Trophoblast cell (in vitro differentiated cells and primary cell): ENCODE measurements at regions not wholly inside any gene's neighbourhood (a gene's known extent, or its start where the extent isn't known, plus 50 kb on each side); places are given as distances from the start of the nearest gene placed in this dataset.
A peak's percentile ranks its signal among the peaks of the same experiment; 100 is the strongest.
"Not testable (repeated sequence)": the region's sequence is repeated elsewhere in the genome, so short reads cannot be mapped to it uniquely, and the experiment has no call there.

Source experiments
- DNase-seq, 2 donors: peaks; one replicate each; pipeline ENCODE4 v3.0.0-alpha.2; 2016
- H2AFZ ChIP-seq: 2 replicates; pipeline ENCODE4 v1.6.1; 2013; ENCODE audit warnings: low read length, moderate library complexity, mild to moderate bottlenecking; ENCODE audit not compliant: insufficient read depth, poor library complexity
- H2AK5ac ChIP-seq: 2 replicates; pipeline ENCODE4 v1.6.1; 2013; ENCODE audit warnings: mild to moderate bottlenecking, low read length
- H2BK120ac ChIP-seq: 2 replicates; pipeline ENCODE4 v1.6.1; 2013; ENCODE audit warnings: low read length, mild to moderate bottlenecking, moderate library complexity; ENCODE audit not compliant: insufficient read depth, poor library complexity
- H2BK12ac ChIP-seq: 2 replicates; pipeline ENCODE4 v1.6.1; 2013; ENCODE audit warnings: mild to moderate bottlenecking, low read length, moderate library complexity
- H2BK5ac ChIP-seq: 2 replicates; pipeline ENCODE4 v1.6.1; 2013; ENCODE audit warnings: low read length, low read depth, moderate library complexity, mild to moderate bottlenecking; ENCODE audit not compliant: poor library complexity
- H3K14ac ChIP-seq: 2 replicates; pipeline ENCODE4 v1.6.1; 2013; ENCODE audit warnings: mild to moderate bottlenecking, low read length
- H3K18ac ChIP-seq: 2 replicates; pipeline ENCODE4 v1.6.1; 2013; ENCODE audit warnings: mild to moderate bottlenecking, low read length
- H3K23ac ChIP-seq: 2 replicates; pipeline ENCODE4 v1.6.1; 2013; ENCODE audit warnings: low read length
- H3K27ac ChIP-seq: 2 replicates; pipeline ENCODE4 v1.5.1; 2013; ENCODE audit warnings: low read depth, mild to moderate bottlenecking, inconsistent platforms, low read length, moderate library complexity
- H3K27me3 ChIP-seq: 2 replicates; pipeline ENCODE4 v1.6.1; 2013; ENCODE audit warnings: inconsistent platforms, mild to moderate bottlenecking, low read length, moderate library complexity; ENCODE audit not compliant: insufficient read depth
- H3K36me3 ChIP-seq, 2 experiments: 1 replicate in 1 of 2; 2 replicates in 1 of 2; pipeline ENCODE4 v1.6.1; 2013; ENCODE audit warnings: low read length in 2 of 2, mild to moderate bottlenecking in 2 of 2, moderate library complexity in 1 of 2; ENCODE audit not compliant: insufficient read depth in 2 of 2, control insufficient read depth in 1 of 2
- H3K4ac ChIP-seq: 2 replicates; pipeline ENCODE4 v1.6.1; 2013; ENCODE audit warnings: low read depth, mild to moderate bottlenecking, low read length, moderate library complexity
- H3K4me1 ChIP-seq, 2 experiments: 1 replicate in 1 of 2; 2 replicates in 1 of 2; pipeline ENCODE4 v1.6.1; 2013; ENCODE audit warnings: low read length in 2 of 2, mild to moderate bottlenecking in 2 of 2, moderate library complexity in 1 of 2; ENCODE audit not compliant: insufficient read depth in 2 of 2, control insufficient read depth in 1 of 2
- H3K4me2 ChIP-seq: 2 replicates; pipeline ENCODE4 v1.6.1; 2013; ENCODE audit warnings: inconsistent platforms, mild to moderate bottlenecking, low read length, moderate library complexity
- H3K4me3 ChIP-seq: 2 replicates; pipeline ENCODE4 v1.5.1; 2013; ENCODE audit warnings: mild to moderate bottlenecking, low read depth, low read length, inconsistent platforms
- H3K79me1 ChIP-seq: one replicate; pipeline ENCODE4 v1.6.1; 2013; ENCODE audit warnings: low read length
- H3K79me2 ChIP-seq: 2 replicates; pipeline ENCODE4 v1.6.1; 2013; ENCODE audit warnings: low read length, mild to moderate bottlenecking; ENCODE audit not compliant: control insufficient read depth, insufficient read depth, poor library complexity
- H3K9ac ChIP-seq: 2 replicates; pipeline ENCODE4 v1.6.1; 2013; ENCODE audit warnings: mild to moderate bottlenecking, low read length
- H3K9me3 ChIP-seq: 2 replicates; pipeline ENCODE4 v1.6.1; 2013; ENCODE audit warnings: low read depth, mild to moderate bottlenecking, control low read depth, inconsistent platforms, low read length; ENCODE audit not compliant: insufficient read depth
- H4K12ac ChIP-seq: 2 replicates; pipeline ENCODE4 v1.6.1; 2013; ENCODE audit warnings: low read depth, mild to moderate bottlenecking, low read length, moderate library complexity
- H4K8ac ChIP-seq: 2 replicates; pipeline ENCODE4 v1.6.1; 2013; ENCODE audit warnings: low read depth, mild to moderate bottlenecking, low read length, moderate library complexity
- H4K91ac ChIP-seq: one replicate; pipeline ENCODE4 v1.6.1; 2013; ENCODE audit warnings: low read depth, mild to moderate bottlenecking, low read length, moderate library complexity
- WGBS: extraction: QIAGEN DNeasy Blood & Tissue Kit; methylation state at CpG from one replicate; pipeline ENCODE4 v1.1.7; 2013; ENCODE audit warnings: missing lambda C conversion rate; ENCODE audit not compliant: insufficient read length, insufficient coverage; ENCODE audit errors: extremely low coverage; 5-methylcytosine and 5-hydroxymethylcytosine counted together

DNA sequence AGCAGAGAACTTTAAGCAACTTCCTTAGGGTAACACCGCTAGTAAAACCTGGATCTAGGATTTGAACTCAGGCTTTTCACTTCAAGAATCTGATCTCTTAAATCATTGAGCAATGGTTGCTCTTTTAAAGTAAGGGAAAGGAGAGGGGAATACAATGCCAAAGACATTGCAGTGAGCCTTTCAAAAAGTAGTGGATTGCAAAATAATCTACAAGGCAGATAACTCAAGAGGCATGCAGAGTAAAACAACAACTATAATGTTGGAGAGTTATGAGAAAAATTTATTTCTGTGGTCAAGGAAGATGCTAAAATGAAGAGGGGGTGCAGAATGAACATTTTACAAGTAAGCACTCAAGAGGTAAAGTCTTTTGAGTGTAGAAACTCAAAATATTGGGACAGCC is 432.6 kb downstream of the C12orf50 start:
- Histone ChIP-seq H3K27ac (no peak overlapping the region), H3K36me3 (no peaks in the 10 kb centered on the region), H3K4ac (no peak overlapping the region), H3K4me3 (no peak overlapping the region), H2BK12ac (no peak overlapping the region), H3K14ac (no peak overlapping the region), H3K79me1 (no peaks in the 10 kb centered on the region), H2AFZ (no peak overlapping the region), H4K91ac (no peak overlapping the region), H3K4me1 (no peaks in the 10 kb centered on the region), H3K18ac (no peak overlapping the region), H3K27me3 (no peaks in the 10 kb centered on the region), H3K23ac (no peak overlapping the region), H2BK120ac (no peak overlapping the region), H3K9me3 (no peaks in the 10 kb centered on the region), H3K9ac (no peak overlapping the region), H2BK5ac (no peak overlapping the region), H3K4me2 (no peak overlapping the region), H2AK5ac (no peak overlapping the region), H3K79me2 (no peaks in the 10 kb centered on the region), H4K8ac (no peak overlapping the region), H4K12ac (no peak overlapping the region)
- peak in 1 of 2 donors; percentile 9 for DNase-seq
- WGBS = no CpG with 5 or more reads among the region's 1 CpG

- H2AK5ac ChIP-seq = no peak overlapping the region
- H3K27me3 ChIP-seq = no peaks in the 10 kb centered on the region
- no peak overlapping the region for H3K9ac ChIP-seq
- H3K27ac ChIP-seq = no peak overlapping the region
- H3K4ac ChIP-seq = no peak overlapping the region
- no peak overlapping the region for H3K14ac ChIP-seq
- no peaks in the 10 kb centered on the region for H3K9me3 ChIP-seq
- H3K4me3 ChIP-seq = no peak overlapping the region
- H3K36me3 ChIP-seq = no peaks in the 10 kb centered on the region
- H3K79me1 ChIP-seq = no peaks in the 10 kb centered on the region
- no peak overlapping the region for H3K23ac ChIP-seq
- no peak overlapping the region for H3K18ac ChIP-seq
- DNase-seq = peak; percentile 2 to 60
- no CpG with 5 or more reads among the region's 5 CpGs for WGBS
- H2BK120ac ChIP-seq = no peak overlapping the region
- no peak overlapping the region for H2AFZ ChIP-seq
- no peak overlapping the region for H4K12ac ChIP-seq
- H3K4me2 ChIP-seq = no peak overlapping the region
- H3K79me2 ChIP-seq = no peaks in the 10 kb centered on the region
- H4K91ac ChIP-seq = no peak overlapping the region
- no peak overlapping the region for H4K8ac ChIP-seq
- H2BK5ac ChIP-seq = no peak overlapping the region
- no peak overlapping the region for H2BK12ac ChIP-seq
- no peaks in the 10 kb centered on the region for H3K4me1 ChIP-seq
Observed at GRCh38 chr12:87596134-87596533, 433.1 kb downstream of the C12orf50 start.

DNA sequence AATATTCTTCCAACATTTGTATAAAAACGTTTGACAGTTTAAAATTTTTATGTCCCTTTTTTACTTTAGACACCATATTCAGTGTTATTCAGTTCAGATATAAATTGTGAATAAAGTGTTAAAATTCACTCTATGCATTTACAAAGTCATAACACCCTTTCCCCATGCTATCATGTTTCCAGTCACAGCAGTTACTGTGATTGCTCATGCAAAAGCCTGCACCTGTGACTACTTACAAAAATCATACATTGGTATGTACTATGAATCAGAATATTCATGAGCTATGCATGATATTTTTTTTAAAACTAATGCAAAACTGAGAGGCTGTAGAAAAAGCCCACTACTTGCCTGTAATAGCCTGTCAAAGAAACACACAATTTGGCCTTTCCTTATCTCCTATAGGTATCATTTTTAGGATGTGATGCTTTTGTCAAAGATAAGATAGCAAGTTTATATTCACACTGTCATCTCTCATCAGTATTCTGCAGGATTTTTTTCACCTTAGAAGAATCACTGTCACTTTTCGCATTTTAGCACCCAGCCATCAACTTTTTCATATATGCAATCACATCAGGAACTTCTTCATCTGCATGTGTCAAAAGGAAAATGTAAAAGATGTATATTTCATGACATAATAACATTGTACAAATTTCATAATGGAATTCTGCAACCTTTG is 443.2 kb downstream of the C12orf50 start:
- H3K18ac ChIP-seq = no peak overlapping the region
- no peaks in the 10 kb centered on the region for H3K27me3 ChIP-seq
- no peak overlapping the region for H2BK5ac ChIP-seq
- H4K91ac ChIP-seq = no peak overlapping the region
- no CpG with 5 or more reads among the region's 2 CpGs for WGBS
- H3K23ac ChIP-seq = no peak overlapping the region
- no peak overlapping the region for H3K4ac ChIP-seq
- no peaks in the 10 kb centered on the region for H3K79me2 ChIP-seq
- H3K4me1 ChIP-seq = no peaks in the 10 kb centered on the region
- H4K8ac ChIP-seq = no peak overlapping the region
- H3K27ac ChIP-seq = no peak overlapping the region
- no peak overlapping the region for H2BK12ac ChIP-seq
- no peak overlapping the region for H3K4me2 ChIP-seq
- H3K79me1 ChIP-seq = no peaks in the 10 kb centered on the region
- no peak overlapping the region for H2BK120ac ChIP-seq
- no peak overlapping the region for H3K9ac ChIP-seq
- no peak overlapping the region for H3K14ac ChIP-seq
- no peak overlapping the region for H4K12ac ChIP-seq
- H3K36me3 ChIP-seq = no peaks in the 10 kb centered on the region
- H2AFZ ChIP-seq = no peak overlapping the region
- no peak overlapping the region for H3K4me3 ChIP-seq
- no peak overlapping the region for H2AK5ac ChIP-seq
- no peaks in the 10 kb centered on the region for H3K9me3 ChIP-seq
- DNase-seq = no peak

DNA sequence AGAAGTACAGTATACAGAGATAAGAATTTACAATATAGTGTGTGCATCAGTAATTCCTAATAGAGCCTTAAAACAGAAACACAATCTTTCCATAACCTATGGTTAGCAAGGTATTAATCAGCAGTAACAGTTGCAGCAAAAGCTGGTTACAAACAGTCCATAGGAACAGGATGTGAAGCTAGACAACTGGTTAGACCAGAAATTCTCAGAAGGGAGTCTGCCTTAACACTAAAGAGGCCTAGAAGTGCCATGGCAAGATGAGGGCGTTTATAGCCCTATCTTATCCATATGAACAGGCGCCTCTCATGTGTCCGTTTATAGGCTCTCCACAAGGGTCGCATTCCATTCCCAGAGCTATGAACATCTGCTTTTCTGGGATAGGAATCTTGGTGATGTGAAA is 450.1 kb downstream of the C12orf50 start:
- H3K27ac ChIP-seq, H3K18ac ChIP-seq, H2AFZ ChIP-seq, H3K79me2 ChIP-seq, H3K4me2 ChIP-seq, DNase-seq, H3K4me1 ChIP-seq, H3K23ac ChIP-seq, H4K8ac ChIP-seq, H3K9ac ChIP-seq, H4K12ac ChIP-seq, H2BK12ac ChIP-seq, H3K36me3 ChIP-seq, H3K4me3 ChIP-seq, H3K4ac ChIP-seq, H2BK5ac ChIP-seq, H4K91ac ChIP-seq, H2AK5ac ChIP-seq, H3K27me3 ChIP-seq, H3K79me1 ChIP-seq, H2BK120ac ChIP-seq, H3K14ac ChIP-seq, H3K9me3 ChIP-seq: not testable (repeated sequence)
- WGBS = no CpG with 5 or more reads among the region's 4 CpGs
